Choroid plexus epithelial cell (primary cell): ENCODE measurements at regions not wholly inside any gene's neighbourhood (a gene's known extent, or its start where the extent isn't known, plus 50 kb on each side); places are given as distances from the start of the nearest gene placed in this dataset.

Experiments
- DNase-seq: peaks from one replicate; pipeline ENCODE4 v3.0.0-alpha.2; 2010; ENCODE audit warnings: low read depth
- H3K4me3 ChIP-seq: 2 replicates; pipeline ENCODE4 v1.5.1; 2011; ENCODE audit warnings: low read depth, mild to moderate bottlenecking, control low read depth, low read length, moderate library complexity
- TF ChIP-seq, protein P1 (sequence below): conservative IDR thresholded peaks from 2 replicates; pipeline ENCODE4 v1.5.1; 2011; ENCODE audit warnings: low read depth, mild to moderate bottlenecking, control low read depth, inconsistent platforms, low read length, moderate library complexity

DNA sequence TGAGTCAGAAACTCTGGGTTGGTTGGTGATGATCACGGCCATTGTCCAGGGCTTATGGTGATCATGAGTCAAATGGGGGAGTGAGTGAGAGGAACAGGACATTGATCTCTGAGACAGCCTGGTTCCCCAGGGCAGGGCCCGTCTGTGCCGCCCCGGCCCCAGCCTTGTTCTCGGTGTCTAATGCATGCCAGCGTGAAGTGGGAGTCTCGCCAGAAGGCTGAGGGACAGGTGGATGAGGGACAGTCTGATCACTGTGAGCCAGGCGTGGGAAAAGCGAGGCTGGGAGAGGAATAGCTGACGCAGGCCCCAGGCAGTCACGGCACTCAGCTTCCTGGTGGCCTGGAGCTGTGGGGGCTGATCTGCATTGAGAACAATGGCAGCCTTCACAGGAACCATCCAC is 208.3 kb upstream of the HDAC4 start:
- TF ChIP-seq, protein P1, sequence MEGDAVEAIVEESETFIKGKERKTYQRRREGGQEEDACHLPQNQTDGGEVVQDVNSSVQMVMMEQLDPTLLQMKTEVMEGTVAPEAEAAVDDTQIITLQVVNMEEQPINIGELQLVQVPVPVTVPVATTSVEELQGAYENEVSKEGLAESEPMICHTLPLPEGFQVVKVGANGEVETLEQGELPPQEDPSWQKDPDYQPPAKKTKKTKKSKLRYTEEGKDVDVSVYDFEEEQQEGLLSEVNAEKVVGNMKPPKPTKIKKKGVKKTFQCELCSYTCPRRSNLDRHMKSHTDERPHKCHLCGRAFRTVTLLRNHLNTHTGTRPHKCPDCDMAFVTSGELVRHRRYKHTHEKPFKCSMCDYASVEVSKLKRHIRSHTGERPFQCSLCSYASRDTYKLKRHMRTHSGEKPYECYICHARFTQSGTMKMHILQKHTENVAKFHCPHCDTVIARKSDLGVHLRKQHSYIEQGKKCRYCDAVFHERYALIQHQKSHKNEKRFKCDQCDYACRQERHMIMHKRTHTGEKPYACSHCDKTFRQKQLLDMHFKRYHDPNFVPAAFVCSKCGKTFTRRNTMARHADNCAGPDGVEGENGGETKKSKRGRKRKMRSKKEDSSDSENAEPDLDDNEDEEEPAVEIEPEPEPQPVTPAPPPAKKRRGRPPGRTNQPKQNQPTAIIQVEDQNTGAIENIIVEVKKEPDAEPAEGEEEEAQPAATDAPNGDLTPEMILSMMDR: no peak
- no peak for DNase-seq
- no peak overlapping the region for H3K4me3 ChIP-seq

DNA sequence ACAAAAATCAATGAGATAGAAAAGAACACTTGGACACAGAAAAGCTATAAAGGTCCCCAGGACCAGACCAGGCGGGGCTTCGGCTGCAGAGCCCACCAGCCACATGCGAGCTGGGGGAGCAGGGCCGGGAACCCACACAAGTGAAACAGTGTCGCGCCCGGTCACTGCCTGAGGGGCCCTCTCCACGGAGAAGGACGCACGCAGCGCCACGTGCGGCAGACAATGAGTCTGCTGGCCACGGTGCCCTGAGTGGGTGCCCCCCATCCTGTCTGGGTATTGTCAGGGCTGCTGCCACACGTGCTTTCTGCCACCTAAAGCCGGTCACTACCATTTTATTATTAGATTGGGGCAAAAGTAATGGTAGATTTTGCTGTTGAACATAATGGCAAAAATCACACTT is 207.9 kb upstream of the HDAC4 start:
- no peak for DNase-seq
- no peak overlapping the region for H3K4me3 ChIP-seq
- TF ChIP-seq, protein P1: no peak

DNA sequence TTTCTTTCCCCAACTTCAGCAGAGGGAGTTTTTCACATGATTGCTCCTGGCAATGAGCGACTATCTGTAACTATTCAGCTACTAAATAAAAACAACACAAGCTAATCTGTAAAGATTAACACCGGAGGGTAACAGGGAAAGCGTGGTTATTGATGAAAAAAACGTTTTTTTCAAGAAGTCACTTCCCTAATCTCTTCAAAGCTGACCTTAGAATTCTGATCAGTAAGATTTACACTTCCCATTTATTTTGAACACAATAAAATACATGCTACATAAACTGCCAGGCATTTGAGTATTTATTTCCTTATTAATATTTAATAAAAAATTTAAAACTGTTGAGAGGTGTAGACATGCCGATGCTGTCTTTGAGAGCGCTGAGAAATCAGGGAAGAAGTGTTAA is 207.4 kb upstream of the HDAC4 start:
- H3K4me3 ChIP-seq: no peak overlapping the region
- DNase-seq: no peak
- TF ChIP-seq, protein P1: no peak

DNA sequence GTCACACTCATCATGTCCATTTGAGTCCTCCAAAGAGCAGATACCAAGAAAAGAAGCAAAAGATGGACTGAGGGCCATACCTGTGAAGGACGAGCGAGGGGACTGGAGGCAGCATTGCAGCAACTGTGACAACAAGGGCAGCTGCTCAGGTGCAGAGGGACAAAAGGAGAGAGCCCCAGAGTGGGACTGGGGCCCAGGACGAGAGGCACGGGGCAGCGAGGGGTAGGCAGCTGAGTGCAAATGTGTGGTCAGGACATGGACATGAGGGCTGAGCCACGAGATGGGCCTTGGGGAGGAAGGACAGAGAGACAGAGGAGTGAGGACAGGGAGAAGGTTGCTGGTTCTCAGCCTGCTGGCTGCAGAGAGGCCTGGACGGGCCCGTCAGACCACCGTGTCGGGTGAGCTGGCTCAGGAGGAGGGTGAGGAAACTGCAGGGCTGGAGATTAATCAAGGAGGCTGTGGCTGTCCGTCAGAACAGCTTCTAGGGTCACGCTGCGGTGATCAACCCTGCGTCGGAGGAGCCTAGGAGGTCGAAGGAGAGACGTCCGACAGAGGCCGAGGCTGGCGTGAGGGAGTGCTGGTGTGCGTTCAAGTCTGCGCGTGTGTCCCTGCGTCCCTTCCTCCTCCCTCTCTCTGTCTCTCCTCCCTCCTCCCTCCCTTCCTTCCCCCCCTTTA is 206.8 kb upstream of the HDAC4 start:
- TF ChIP-seq, protein P1: no peak
- DNase-seq: no peak
- H3K4me3 ChIP-seq: no peak overlapping the region

DNA sequence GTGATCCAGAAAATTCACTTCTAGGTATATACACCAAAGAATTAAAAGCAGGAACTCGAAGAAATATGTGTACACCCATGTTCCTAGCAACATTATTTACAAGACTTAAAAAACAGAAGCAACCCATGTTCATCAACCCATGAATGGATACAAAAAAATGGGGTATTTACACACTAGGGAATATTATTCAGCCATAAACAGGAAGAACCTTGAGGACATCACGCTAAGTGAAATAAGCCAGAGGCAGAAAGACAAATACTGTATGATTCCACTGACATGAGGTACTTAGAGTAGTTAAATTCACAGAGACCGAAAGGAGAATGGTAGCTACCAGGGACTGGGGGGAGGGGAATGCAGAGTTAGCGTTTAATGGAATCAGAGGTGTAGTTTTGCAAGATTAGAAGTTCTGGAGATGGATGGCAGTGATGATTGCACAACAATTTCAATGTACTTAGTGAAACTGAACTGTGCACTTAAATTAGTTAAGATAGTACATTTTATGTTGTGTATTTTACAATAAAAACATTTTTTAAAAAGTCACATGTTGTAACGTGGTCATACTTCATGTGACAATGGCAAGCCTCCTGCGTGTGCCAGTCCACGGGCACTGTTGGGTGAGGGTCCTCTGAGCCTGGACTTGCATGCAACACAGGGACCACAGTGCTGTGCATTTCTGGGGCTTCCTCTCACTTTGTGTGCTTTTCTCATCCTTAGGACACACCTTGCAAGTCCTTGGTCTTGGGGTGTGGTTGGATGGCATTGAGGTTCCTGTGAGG is 206.1 kb upstream of the HDAC4 start:
- DNase-seq: no peak
- TF ChIP-seq, protein P1: no peak
- H3K4me3 ChIP-seq: no peak overlapping the region

DNA sequence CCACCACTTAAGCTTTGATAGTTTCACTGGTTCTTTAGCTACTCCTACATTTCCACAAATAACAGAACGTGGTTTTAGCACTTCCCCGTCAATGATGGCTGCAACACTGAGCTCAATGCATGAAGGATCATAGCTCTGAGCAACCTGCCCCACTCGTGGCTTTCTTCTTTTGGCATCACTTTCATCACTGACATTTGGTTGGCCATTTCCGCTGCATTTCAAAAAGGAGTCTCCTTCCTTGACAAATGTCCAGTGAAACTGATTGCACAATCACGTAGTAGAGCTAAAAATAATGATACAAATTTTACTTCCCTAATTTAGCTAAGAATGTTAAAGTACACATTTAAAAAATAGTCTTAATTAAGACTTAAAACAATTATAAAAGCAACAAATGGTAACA is 205.2 kb upstream of the HDAC4 start:
- H3K4me3 ChIP-seq: no peak overlapping the region
- TF ChIP-seq, protein P1: no peak
- no peak for DNase-seq

DNA sequence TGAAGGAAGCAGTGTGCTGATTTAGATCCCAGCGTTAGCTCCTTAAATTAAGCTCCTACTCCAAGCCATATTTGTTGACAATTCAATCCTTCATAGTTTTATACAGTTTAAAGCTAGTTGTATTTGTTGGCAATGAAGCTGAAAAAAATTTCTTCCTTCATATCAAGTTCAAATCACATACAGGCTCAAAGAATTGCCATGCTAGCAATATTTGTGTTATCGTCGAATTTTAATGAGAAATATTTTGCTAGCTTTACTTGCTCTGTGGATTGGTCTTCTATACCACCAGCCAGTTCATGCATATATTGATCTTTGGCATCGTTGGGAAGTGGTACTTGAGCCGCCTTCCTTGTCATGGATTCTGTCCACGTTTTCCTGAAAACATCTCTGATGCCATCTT is 204.6 kb upstream of the HDAC4 start:
- TF ChIP-seq, protein P1: no peak
- H3K4me3 ChIP-seq: no peak overlapping the region
- DNase-seq: no peak
